SK-N-SH treated with all-trans-retinoic acid at 6 μM for 48 hours (cell line): ENCODE measurements at regions not wholly inside any gene's neighbourhood (a gene's known extent, or its start where the extent isn't known, plus 50 kb on each side); places are given as distances from the start of the nearest gene placed in this dataset.

Experiments
- ATAC-seq: fragments of 200-7000 bp; cut with Tn5 transposase; 3 replicates; pipeline ENCODE4 v1.9.1; 2020; ENCODE audit warnings: mild to moderate bottlenecking, moderate library complexity
- BACH2 ChIP-seq: fragments of 250-450 bp; sonication (Bioruptor Pico); IDR thresholded peaks from 2 replicates; pipeline ENCODE4 v1.9.0; 2021; ENCODE audit warnings: mild to moderate bottlenecking, borderline replicate concordance
- CSDC2 ChIP-seq: fragments of 250-450 bp; sonication (Bioruptor Pico); IDR thresholded peaks from 2 replicates; pipeline ENCODE4 v1.5.0; 2020; ENCODE audit warnings: mild to moderate bottlenecking, moderate library complexity
- CSRNP3 ChIP-seq: fragments of 250-450 bp; sonication (Bioruptor Pico); IDR thresholded peaks from 2 replicates; pipeline ENCODE4 v1.5.1; 2021; ENCODE audit warnings: mild to moderate bottlenecking, moderate library complexity
- ESRRG ChIP-seq: fragments of 250-450 bp; sonication (Bioruptor Pico); IDR thresholded peaks from 2 replicates; pipeline ENCODE4 v1.6.1; 2021; ENCODE audit warnings: mild to moderate bottlenecking
- GLIS3 ChIP-seq: fragments of 250-450 bp; sonication (Bioruptor Pico); IDR thresholded peaks from 2 replicates; pipeline ENCODE4 v1.5.0; 2020; ENCODE audit warnings: mild to moderate bottlenecking, moderate library complexity
- ISL1 ChIP-seq: fragments of 250-450 bp; sonication (Bioruptor Pico); IDR thresholded peaks from 2 replicates; pipeline ENCODE4 v2.1.2; 2022; ENCODE audit warnings: mild to moderate bottlenecking, moderate library complexity
- OSR1 ChIP-seq: fragments of 250-450 bp; sonication (Bioruptor Pico); IDR thresholded peaks from 2 replicates; pipeline ENCODE4 v1.8.0; 2022; ENCODE audit warnings: moderate library complexity, mild to moderate bottlenecking, inconsistent platforms
- PPARA ChIP-seq: fragments of 250-450 bp; sonication (Bioruptor Pico); IDR thresholded peaks from 2 replicates; pipeline ENCODE4 v1.5.0; 2020; ENCODE audit warnings: mild to moderate bottlenecking, borderline replicate concordance
- RARB ChIP-seq: fragments of 250-450 bp; sonication (Bioruptor Pico); IDR thresholded peaks from 2 replicates; pipeline ENCODE4 v1.8.0; 2021; ENCODE audit warnings: mild to moderate bottlenecking, moderate library complexity
- SNAI2 ChIP-seq: fragments of 250-450 bp; sonication (Bioruptor Pico); IDR thresholded peaks from 2 replicates; pipeline ENCODE4 v1.5.0; 2020; ENCODE audit warnings: mild to moderate bottlenecking, moderate library complexity
- TOX ChIP-seq: fragments of 250-450 bp; sonication (Bioruptor Pico); IDR thresholded peaks from 2 replicates; pipeline ENCODE4 v1.8.0; 2021; ENCODE audit warnings: mild to moderate bottlenecking, moderate library complexity, borderline replicate concordance
- ZC3H10 ChIP-seq: fragments of 250-450 bp; sonication (Bioruptor Pico); IDR thresholded peaks from 2 replicates; pipeline ENCODE4 v1.5.1; 2021; ENCODE audit warnings: mild to moderate bottlenecking, moderate library complexity
- ZFP3 ChIP-seq: fragments of 250-450 bp; sonication (Bioruptor Pico); IDR thresholded peaks from 2 replicates; pipeline ENCODE4 v1.5.0; 2020; ENCODE audit warnings: mild to moderate bottlenecking, moderate library complexity
- ZFP30 ChIP-seq: fragments of 450-650 bp; formaldehyde crosslinking; IDR thresholded peaks from 2 replicates; pipeline ENCODE4 v1.5.0; 2022; ENCODE audit warnings: mild to moderate bottlenecking, moderate library complexity
- ZNF565 ChIP-seq: fragments of 450-650 bp; formaldehyde crosslinking; conservative IDR thresholded peaks from 2 replicates; pipeline ENCODE4 v1.5.0; 2020; ENCODE audit warnings: low read depth, mild to moderate bottlenecking, moderate library complexity
- ZNF70 ChIP-seq: fragments of 450-650 bp; formaldehyde crosslinking; IDR thresholded peaks from 2 replicates; pipeline ENCODE4 v1.5.0; 2020; ENCODE audit warnings: mild to moderate bottlenecking, moderate library complexity
- ZNF8 ChIP-seq: fragments of 450-650 bp; formaldehyde crosslinking; IDR thresholded peaks from 2 replicates; pipeline ENCODE4 v1.5.0; 2020; ENCODE audit warnings: mild to moderate bottlenecking, moderate library complexity
- TF ChIP-seq, protein P1 (sequence below): fragments of 250-450 bp; sonication (Bioruptor Pico); IDR thresholded peaks from 2 replicates; pipeline ENCODE4 v1.8.0; 2020; ENCODE audit warnings: mild to moderate bottlenecking, moderate library complexity, borderline replicate concordance
- TF ChIP-seq, protein P2 (sequence below): fragments of 250-450 bp; sonication (Bioruptor Pico); IDR thresholded peaks from 2 replicates; pipeline ENCODE4 v1.5.1; 2020; ENCODE audit warnings: low read depth, mild to moderate bottlenecking, moderate library complexity
- TF ChIP-seq, protein P3 (sequence below): fragments of 250-450 bp; sonication (Bioruptor Pico); IDR thresholded peaks from 2 replicates; pipeline ENCODE4 v1.8.0; 2021; ENCODE audit warnings: low read depth, mild to moderate bottlenecking, moderate library complexity, borderline replicate concordance
- TF ChIP-seq, protein P4 (sequence below): fragments of 250-450 bp; sonication (Bioruptor Pico); IDR thresholded peaks from 2 replicates; pipeline ENCODE4 v1.5.0; 2020; ENCODE audit warnings: mild to moderate bottlenecking, moderate library complexity

GRCh38 chr4:81351654-81352445 is 119.9 kb downstream of the RASGEF1B start:
- TF ChIP-seq, protein P1, sequence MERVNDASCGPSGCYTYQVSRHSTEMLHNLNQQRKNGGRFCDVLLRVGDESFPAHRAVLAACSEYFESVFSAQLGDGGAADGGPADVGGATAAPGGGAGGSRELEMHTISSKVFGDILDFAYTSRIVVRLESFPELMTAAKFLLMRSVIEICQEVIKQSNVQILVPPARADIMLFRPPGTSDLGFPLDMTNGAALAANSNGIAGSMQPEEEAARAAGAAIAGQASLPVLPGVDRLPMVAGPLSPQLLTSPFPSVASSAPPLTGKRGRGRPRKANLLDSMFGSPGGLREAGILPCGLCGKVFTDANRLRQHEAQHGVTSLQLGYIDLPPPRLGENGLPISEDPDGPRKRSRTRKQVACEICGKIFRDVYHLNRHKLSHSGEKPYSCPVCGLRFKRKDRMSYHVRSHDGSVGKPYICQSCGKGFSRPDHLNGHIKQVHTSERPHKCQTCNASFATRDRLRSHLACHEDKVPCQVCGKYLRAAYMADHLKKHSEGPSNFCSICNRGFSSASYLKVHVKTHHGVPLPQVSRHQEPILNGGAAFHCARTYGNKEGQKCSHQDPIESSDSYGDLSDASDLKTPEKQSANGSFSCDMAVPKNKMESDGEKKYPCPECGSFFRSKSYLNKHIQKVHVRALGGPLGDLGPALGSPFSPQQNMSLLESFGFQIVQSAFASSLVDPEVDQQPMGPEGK = no peak
- TF ChIP-seq ZFP3 (CRISPR knock-in tag) (no peak), RARB (CRISPR knock-in tag) (no peak), CSRNP3 (CRISPR knock-in tag) (no peak), TOX (no peak), ESRRG (CRISPR knock-in tag) (no peak), ZC3H10 (CRISPR knock-in tag) (no peak), SNAI2 (CRISPR knock-in tag) (no peak), ISL1 (no peak), GLIS3 (no peak), ZNF70 (CRISPR knock-in tag) (no peak), CSDC2 (CRISPR knock-in tag) (no peak), PPARA (CRISPR knock-in tag) (no peak)
- TF ChIP-seq, protein P2, sequence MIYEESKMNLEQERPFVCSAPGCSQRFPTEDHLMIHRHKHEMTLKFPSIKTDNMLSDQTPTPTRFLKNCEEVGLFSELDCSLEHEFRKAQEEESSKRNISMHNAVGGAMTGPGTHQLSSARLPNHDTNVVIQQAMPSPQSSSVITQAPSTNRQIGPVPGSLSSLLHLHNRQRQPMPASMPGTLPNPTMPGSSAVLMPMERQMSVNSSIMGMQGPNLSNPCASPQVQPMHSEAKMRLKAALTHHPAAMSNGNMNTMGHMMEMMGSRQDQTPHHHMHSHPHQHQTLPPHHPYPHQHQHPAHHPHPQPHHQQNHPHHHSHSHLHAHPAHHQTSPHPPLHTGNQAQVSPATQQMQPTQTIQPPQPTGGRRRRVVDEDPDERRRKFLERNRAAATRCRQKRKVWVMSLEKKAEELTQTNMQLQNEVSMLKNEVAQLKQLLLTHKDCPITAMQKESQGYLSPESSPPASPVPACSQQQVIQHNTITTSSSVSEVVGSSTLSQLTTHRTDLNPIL (CRISPR knock-in tag) = no peak
- TF ChIP-seq, protein P3, sequence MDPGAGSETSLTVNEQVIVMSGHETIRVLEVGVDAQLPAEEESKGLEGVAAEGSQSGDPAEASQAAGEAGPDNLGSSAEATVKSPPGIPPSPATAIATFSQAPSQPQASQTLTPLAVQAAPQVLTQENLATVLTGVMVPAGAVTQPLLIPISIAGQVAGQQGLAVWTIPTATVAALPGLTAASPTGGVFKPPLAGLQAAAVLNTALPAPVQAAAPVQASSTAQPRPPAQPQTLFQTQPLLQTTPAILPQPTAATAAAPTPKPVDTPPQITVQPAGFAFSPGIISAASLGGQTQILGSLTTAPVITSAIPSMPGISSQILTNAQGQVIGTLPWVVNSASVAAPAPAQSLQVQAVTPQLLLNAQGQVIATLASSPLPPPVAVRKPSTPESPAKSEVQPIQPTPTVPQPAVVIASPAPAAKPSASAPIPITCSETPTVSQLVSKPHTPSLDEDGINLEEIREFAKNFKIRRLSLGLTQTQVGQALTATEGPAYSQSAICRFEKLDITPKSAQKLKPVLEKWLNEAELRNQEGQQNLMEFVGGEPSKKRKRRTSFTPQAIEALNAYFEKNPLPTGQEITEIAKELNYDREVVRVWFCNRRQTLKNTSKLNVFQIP = no peak
- peak; percentile 92 for ATAC-seq

DNA sequence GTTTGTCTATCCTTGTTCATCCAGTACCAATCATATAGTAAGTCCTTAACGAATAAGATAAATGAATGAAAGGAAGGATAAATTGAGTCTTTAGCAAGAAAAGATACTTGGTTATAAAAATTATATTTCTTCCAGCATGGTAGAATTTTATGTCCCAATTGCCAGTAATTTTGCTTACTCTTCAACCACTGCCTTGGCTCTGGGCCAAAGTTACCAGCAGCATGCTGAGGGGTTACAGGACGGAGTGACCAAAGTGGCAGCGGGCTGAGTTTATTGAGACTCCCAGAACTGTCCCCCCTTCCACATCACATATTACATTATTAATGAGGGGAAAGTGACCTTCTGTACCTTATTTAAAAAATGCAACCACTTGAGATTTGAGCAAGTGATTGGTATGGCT is 121.7 kb downstream of the RASGEF1B start:
- no peak for TF ChIP-seq BACH2 (CRISPR knock-in tag)
- TF ChIP-seq, protein P1 = no peak
- no peak for TF ChIP-seq OSR1
- no peak for TF ChIP-seq CSRNP3 (CRISPR knock-in tag)
- no peak for TF ChIP-seq ZNF8 (CRISPR knock-in tag)
- no peak for TF ChIP-seq CSDC2 (CRISPR knock-in tag)
- TF ChIP-seq ESRRG (CRISPR knock-in tag) = no peak
- TF ChIP-seq ZFP30 = no peak
- TF ChIP-seq ZNF565 (CRISPR knock-in tag) = no peak
- TF ChIP-seq, protein P4, sequence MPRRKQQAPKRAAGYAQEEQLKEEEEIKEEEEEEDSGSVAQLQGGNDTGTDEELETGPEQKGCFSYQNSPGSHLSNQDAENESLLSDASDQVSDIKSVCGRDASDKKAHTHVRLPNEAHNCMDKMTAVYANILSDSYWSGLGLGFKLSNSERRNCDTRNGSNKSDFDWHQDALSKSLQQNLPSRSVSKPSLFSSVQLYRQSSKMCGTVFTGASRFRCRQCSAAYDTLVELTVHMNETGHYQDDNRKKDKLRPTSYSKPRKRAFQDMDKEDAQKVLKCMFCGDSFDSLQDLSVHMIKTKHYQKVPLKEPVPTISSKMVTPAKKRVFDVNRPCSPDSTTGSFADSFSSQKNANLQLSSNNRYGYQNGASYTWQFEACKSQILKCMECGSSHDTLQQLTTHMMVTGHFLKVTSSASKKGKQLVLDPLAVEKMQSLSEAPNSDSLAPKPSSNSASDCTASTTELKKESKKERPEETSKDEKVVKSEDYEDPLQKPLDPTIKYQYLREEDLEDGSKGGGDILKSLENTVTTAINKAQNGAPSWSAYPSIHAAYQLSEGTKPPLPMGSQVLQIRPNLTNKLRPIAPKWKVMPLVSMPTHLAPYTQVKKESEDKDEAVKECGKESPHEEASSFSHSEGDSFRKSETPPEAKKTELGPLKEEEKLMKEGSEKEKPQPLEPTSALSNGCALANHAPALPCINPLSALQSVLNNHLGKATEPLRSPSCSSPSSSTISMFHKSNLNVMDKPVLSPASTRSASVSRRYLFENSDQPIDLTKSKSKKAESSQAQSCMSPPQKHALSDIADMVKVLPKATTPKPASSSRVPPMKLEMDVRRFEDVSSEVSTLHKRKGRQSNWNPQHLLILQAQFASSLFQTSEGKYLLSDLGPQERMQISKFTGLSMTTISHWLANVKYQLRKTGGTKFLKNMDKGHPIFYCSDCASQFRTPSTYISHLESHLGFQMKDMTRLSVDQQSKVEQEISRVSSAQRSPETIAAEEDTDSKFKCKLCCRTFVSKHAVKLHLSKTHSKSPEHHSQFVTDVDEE (CRISPR knock-in tag) = no peak
- TF ChIP-seq ZC3H10 (CRISPR knock-in tag) = no peak

More for the DNA sequence above, 121.7 kb downstream of the RASGEF1B start:
- no peak for ATAC-seq
